ENCODE measurements at regions not wholly inside any gene's neighbourhood (a gene's known extent, or its start where the extent isn't known, plus 50 kb on each side); places are given as distances from the start of the nearest gene placed in this dataset.

DNA sequence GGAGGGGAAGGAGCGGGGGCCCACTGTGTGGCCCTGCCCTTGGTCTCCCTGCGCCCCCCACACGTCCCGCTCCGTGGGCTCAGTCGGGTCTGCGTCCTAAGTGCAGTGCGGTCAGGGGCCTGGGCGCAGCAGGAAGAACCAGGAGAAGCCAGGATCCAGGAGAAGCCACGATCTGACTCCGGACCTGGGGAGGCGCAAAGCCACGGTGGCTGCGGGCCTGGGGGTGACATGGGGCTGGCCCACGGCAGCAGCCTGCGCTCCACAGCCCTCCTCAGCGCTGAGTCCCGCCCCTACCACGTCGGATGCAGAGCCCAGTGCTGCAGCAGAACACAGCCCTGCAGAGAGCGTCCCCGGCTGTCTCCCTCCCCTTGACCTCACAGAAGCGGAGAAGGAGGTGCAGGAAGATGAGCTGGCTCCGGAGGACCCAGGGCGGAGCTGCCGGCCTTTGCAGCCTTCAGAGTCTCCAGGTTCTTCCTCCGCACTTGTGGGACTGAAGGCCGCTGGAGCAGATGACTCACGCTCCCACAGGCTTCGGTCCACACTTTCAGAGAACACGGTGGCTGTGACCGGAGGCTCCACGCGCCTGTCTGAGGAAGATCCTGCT, 589.2 kb upstream of the SALL3 start:
- no peak overlapping the region for H2AFZ ChIP-seq (ENCODE audit: low read depth)
- H3K4me3 ChIP-seq (IDR thresholded peaks at IDR 0.05; ENCODE audit: insufficient read depth, low read depth, low read length), result no peak overlapping the region
- TF ChIP-seq, protein P1, sequence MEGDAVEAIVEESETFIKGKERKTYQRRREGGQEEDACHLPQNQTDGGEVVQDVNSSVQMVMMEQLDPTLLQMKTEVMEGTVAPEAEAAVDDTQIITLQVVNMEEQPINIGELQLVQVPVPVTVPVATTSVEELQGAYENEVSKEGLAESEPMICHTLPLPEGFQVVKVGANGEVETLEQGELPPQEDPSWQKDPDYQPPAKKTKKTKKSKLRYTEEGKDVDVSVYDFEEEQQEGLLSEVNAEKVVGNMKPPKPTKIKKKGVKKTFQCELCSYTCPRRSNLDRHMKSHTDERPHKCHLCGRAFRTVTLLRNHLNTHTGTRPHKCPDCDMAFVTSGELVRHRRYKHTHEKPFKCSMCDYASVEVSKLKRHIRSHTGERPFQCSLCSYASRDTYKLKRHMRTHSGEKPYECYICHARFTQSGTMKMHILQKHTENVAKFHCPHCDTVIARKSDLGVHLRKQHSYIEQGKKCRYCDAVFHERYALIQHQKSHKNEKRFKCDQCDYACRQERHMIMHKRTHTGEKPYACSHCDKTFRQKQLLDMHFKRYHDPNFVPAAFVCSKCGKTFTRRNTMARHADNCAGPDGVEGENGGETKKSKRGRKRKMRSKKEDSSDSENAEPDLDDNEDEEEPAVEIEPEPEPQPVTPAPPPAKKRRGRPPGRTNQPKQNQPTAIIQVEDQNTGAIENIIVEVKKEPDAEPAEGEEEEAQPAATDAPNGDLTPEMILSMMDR (conservative IDR thresholded peaks at IDR 0.05; ENCODE audit: low read depth, low read length), result no peak
- no peaks in the 10 kb centered on the region for H3K27me3 ChIP-seq (ENCODE audit: insufficient read depth, low read depth)
- no peaks in the 10 kb centered on the region for H3K79me2 ChIP-seq (ENCODE audit: insufficient read depth, low read depth)
- no peaks in the 10 kb centered on the region for H4K20me1 ChIP-seq (ENCODE audit: insufficient read depth)
- H3K4me2 ChIP-seq, result no peak overlapping the region
- no peak overlapping the region for H3K27ac ChIP-seq
- no peaks in the 10 kb centered on the region for H3K4me1 ChIP-seq (ENCODE audit: low read depth, poor library complexity, severe bottlenecking)
- H3K36me3 ChIP-seq (ENCODE audit: insufficient read depth), result no peaks in the 10 kb centered on the region
- no peak overlapping the region for H3K9ac ChIP-seq

DNA sequence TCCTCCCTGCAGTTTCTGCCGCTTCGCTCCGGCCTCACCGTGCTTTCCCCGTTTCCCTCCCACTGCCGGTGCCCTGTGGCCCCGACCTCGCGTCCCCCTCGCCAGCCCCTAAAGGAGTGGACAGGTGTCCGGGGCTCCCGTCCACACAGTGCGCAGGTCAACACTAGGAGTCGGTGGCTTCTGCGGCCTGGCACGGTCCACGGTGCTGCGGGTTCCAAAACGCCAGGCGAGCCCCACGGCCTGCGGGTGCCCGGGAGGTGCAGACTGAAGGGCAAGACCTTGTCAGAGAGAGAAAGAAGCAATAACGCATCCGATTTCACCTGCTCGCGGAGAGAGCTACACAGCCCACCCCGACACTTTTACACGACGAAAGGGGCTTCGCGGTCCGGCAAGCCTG, 588.7 kb upstream of the SALL3 start:
- TF ChIP-seq, protein P1 (conservative IDR thresholded peaks at IDR 0.05; ENCODE audit: low read depth, low read length), result no peak
- no peaks in the 10 kb centered on the region for H3K36me3 ChIP-seq (ENCODE audit: insufficient read depth)
- H3K4me3 ChIP-seq (IDR thresholded peaks at IDR 0.05; ENCODE audit: insufficient read depth, low read depth, low read length), result no peak overlapping the region
- H3K4me2 ChIP-seq, result no peak overlapping the region
- H3K9ac ChIP-seq, result no peak overlapping the region
- H3K4me1 ChIP-seq (ENCODE audit: low read depth, poor library complexity, severe bottlenecking), result no peaks in the 10 kb centered on the region
- no peak overlapping the region for H2AFZ ChIP-seq (ENCODE audit: low read depth)
- H4K20me1 ChIP-seq (ENCODE audit: insufficient read depth), result no peaks in the 10 kb centered on the region
- H3K27me3 ChIP-seq (ENCODE audit: insufficient read depth, low read depth), result no peaks in the 10 kb centered on the region
- no peak overlapping the region for H3K27ac ChIP-seq
- no peaks in the 10 kb centered on the region for H3K79me2 ChIP-seq (ENCODE audit: insufficient read depth, low read depth)

DNA sequence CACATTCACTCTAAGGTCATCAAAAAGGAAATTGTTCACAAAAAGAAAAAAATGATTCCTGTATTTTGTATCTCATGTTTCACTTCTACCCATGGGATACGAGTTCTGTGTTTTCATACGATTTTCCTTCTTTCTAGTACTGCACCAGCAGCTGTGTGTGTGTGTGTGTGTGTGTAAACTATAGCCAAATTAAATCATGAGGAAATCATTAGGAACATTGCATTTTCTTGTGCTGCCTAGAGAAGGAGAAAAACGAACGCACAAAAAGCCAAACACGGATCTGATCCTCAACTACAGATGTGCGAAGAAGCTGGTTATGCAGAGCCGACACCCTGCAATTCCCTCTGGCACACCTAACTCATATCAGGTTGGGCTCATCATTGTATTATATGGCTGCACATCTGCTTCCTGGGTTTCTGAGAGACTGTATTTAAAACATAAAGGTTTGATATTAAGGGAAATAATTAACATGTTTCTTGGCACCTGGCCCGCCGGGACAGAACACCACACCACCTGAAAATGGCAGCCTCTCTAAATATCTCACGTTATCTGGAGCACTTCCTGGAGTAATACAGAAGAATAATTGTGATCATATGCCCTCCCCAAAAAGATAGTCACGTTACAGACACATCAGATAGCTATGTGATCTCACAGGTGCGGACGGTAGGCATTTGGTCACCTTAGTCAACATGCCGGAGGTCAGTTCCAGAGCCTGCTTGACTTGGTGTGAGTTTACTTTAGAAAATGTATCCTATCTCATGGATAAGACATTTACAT, 586.3 kb upstream of the SALL3 start:
- Histone ChIP-seq H4K20me1 (ENCODE audit: insufficient read depth) (no peaks in the 10 kb centered on the region), H3K4me3 (IDR thresholded peaks at IDR 0.05; ENCODE audit: insufficient read depth, low read depth, low read length) (no peak overlapping the region), H3K4me2 (no peak overlapping the region), H3K27ac (no peak overlapping the region), H3K27me3 (ENCODE audit: insufficient read depth, low read depth) (no peaks in the 10 kb centered on the region), H3K79me2 (ENCODE audit: insufficient read depth, low read depth) (no peaks in the 10 kb centered on the region), H3K4me1 (ENCODE audit: low read depth, poor library complexity, severe bottlenecking) (no peaks in the 10 kb centered on the region), H3K36me3 (ENCODE audit: insufficient read depth) (no peaks in the 10 kb centered on the region), H3K9ac (no peak overlapping the region), H2AFZ (ENCODE audit: low read depth) (no peak overlapping the region)
- TF ChIP-seq, protein P1 (conservative IDR thresholded peaks at IDR 0.05; ENCODE audit: low read depth, low read length), result no peak

DNA sequence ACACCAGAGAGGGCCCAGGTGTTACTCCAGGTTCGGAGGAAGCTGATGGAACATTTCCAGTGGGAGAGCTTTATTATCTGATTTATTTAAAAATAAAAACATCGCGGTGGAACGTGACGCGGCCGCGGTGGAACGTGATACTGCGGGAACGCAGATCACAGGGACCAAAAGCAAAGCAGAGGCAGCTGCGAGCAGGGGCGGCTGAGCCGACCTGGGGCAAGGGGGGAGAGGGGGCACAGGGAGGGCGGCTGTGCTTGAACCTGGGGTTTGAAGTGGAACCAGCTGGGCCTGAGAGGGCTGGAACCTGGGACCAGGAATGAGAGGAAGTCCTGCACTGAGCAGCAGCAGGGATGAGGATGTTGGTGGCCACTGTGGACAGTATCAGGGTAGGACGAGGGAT, 583.5 kb upstream of the SALL3 start:
- Histone ChIP-seq H3K9ac (no peak overlapping the region), H3K36me3 (ENCODE audit: insufficient read depth) (no peaks in the 10 kb centered on the region), H3K79me2 (ENCODE audit: insufficient read depth, low read depth) (no peaks in the 10 kb centered on the region), H3K4me3 (IDR thresholded peaks at IDR 0.05; ENCODE audit: insufficient read depth, low read depth, low read length) (no peak overlapping the region), H3K4me1 (ENCODE audit: low read depth, poor library complexity, severe bottlenecking) (no peaks in the 10 kb centered on the region), H3K27me3 (ENCODE audit: insufficient read depth, low read depth) (no peaks in the 10 kb centered on the region), H3K27ac (no peak overlapping the region), H4K20me1 (ENCODE audit: insufficient read depth) (no peaks in the 10 kb centered on the region), H3K4me2 (no peak overlapping the region), H2AFZ (ENCODE audit: low read depth) (no peak overlapping the region)
- TF ChIP-seq, protein P1 (conservative IDR thresholded peaks at IDR 0.05; ENCODE audit: low read depth, low read length), result no peak

All from KMS-11 (cell line).